ENCODE measurements at regions not wholly inside any gene's neighbourhood (a gene's known extent, or its start where the extent isn't known, plus 50 kb on each side); places are given as distances from the start of the nearest gene placed in this dataset.

GRCh38 chr15:98126326-98127085 lies 166.0 kb downstream of the ARRDC4 start:
- Mint-ChIP-seq H3K27me3 (ENCODE audit: low read depth) (no peaks in the 10 kb centered on the region; the same call in 1 of the 2 replicates), H3K4me1 (peaks cover 10% of the 10 kb centered on the region), H3K9me3 (peaks cover 5% of the 10 kb centered on the region), H3K36me3 (no peaks in the 10 kb centered on the region), H3K27ac (no peak overlapping the region), H3K4me3 (no peak overlapping the region)
- DNase-seq (ENCODE audit: low spot score) (no peak), ATAC-seq (no peak)
- CTCF ChIA-PET = interaction anchor here (1.3 to 2.3 kb wide), 2 partner anchors 17 to 51 kb away, joined by 3 to 6 read pairs; no protein-coding TSS in a partner anchor
- TF ChIP-seq JUN (CRISPR knock-in tag; IDR thresholded peaks at IDR 0.05) = no peak
- no peak for TF ChIP-seq ZNF263 (CRISPR knock-in tag; IDR thresholded peaks at IDR 0.05; ENCODE audit: low read depth)
- TF ChIP-seq, protein P1, sequence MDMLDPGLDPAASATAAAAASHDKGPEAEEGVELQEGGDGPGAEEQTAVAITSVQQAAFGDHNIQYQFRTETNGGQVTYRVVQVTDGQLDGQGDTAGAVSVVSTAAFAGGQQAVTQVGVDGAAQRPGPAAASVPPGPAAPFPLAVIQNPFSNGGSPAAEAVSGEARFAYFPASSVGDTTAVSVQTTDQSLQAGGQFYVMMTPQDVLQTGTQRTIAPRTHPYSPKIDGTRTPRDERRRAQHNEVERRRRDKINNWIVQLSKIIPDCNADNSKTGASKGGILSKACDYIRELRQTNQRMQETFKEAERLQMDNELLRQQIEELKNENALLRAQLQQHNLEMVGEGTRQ (CRISPR knock-in tag; IDR thresholded peaks at IDR 0.05) = no peak
- no peak for TF ChIP-seq GTF2I (CRISPR knock-in tag; conservative IDR thresholded peaks at IDR 0.05)
- TF ChIP-seq, protein P2, sequence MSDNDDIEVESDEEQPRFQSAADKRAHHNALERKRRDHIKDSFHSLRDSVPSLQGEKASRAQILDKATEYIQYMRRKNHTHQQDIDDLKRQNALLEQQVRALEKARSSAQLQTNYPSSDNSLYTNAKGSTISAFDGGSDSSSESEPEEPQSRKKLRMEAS (CRISPR knock-in tag; IDR thresholded peaks at IDR 0.05) = no peak
- TF ChIP-seq FOXK1 (CRISPR knock-in tag; IDR thresholded peaks at IDR 0.05) = no peak
- TF ChIP-seq AR (CRISPR knock-in tag; IDR thresholded peaks at IDR 0.05) = no peak
- no peak for TF ChIP-seq STAT6 (CRISPR knock-in tag; conservative IDR thresholded peaks at IDR 0.05; ENCODE audit: low read depth)
- TF ChIP-seq, protein P3, sequence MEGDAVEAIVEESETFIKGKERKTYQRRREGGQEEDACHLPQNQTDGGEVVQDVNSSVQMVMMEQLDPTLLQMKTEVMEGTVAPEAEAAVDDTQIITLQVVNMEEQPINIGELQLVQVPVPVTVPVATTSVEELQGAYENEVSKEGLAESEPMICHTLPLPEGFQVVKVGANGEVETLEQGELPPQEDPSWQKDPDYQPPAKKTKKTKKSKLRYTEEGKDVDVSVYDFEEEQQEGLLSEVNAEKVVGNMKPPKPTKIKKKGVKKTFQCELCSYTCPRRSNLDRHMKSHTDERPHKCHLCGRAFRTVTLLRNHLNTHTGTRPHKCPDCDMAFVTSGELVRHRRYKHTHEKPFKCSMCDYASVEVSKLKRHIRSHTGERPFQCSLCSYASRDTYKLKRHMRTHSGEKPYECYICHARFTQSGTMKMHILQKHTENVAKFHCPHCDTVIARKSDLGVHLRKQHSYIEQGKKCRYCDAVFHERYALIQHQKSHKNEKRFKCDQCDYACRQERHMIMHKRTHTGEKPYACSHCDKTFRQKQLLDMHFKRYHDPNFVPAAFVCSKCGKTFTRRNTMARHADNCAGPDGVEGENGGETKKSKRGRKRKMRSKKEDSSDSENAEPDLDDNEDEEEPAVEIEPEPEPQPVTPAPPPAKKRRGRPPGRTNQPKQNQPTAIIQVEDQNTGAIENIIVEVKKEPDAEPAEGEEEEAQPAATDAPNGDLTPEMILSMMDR (IDR thresholded peaks at IDR 0.05) = no peak
- TF ChIP-seq E2F1 (CRISPR knock-in tag; IDR thresholded peaks at IDR 0.05) = no peak
- TF ChIP-seq NR2C2 (CRISPR knock-in tag; IDR thresholded peaks at IDR 0.05) = no peak
- TF ChIP-seq KAT7 (CRISPR knock-in tag; IDR thresholded peaks at IDR 0.05; ENCODE audit: borderline replicate concordance) = no peak
- TF ChIP-seq SMAD4 (CRISPR knock-in tag; IDR thresholded peaks at IDR 0.05) = no peak
- TF ChIP-seq, protein P4, sequence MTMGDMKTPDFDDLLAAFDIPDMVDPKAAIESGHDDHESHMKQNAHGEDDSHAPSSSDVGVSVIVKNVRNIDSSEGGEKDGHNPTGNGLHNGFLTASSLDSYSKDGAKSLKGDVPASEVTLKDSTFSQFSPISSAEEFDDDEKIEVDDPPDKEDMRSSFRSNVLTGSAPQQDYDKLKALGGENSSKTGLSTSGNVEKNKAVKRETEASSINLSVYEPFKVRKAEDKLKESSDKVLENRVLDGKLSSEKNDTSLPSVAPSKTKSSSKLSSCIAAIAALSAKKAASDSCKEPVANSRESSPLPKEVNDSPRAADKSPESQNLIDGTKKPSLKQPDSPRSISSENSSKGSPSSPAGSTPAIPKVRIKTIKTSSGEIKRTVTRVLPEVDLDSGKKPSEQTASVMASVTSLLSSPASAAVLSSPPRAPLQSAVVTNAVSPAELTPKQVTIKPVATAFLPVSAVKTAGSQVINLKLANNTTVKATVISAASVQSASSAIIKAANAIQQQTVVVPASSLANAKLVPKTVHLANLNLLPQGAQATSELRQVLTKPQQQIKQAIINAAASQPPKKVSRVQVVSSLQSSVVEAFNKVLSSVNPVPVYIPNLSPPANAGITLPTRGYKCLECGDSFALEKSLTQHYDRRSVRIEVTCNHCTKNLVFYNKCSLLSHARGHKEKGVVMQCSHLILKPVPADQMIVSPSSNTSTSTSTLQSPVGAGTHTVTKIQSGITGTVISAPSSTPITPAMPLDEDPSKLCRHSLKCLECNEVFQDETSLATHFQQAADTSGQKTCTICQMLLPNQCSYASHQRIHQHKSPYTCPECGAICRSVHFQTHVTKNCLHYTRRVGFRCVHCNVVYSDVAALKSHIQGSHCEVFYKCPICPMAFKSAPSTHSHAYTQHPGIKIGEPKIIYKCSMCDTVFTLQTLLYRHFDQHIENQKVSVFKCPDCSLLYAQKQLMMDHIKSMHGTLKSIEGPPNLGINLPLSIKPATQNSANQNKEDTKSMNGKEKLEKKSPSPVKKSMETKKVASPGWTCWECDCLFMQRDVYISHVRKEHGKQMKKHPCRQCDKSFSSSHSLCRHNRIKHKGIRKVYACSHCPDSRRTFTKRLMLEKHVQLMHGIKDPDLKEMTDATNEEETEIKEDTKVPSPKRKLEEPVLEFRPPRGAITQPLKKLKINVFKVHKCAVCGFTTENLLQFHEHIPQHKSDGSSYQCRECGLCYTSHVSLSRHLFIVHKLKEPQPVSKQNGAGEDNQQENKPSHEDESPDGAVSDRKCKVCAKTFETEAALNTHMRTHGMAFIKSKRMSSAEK (CRISPR knock-in tag; IDR thresholded peaks at IDR 0.05; ENCODE audit: borderline replicate concordance) = no peak
- no peak for TF ChIP-seq ZNF232 (CRISPR knock-in tag; IDR thresholded peaks at IDR 0.05)
- POLR2A ChIA-PET = no interaction called here

Measured in WTC11 (cell line).